Hypothalamus (tissue), 51 donors: ENCODE measurements at regions not wholly inside any gene's neighbourhood (a gene's known extent, or its start where the extent isn't known, plus 50 kb on each side); places are given as distances from the start of the nearest gene placed in this dataset.
A peak's percentile ranks its signal among the peaks of the same experiment; 100 is the strongest.
"Not testable (repeated sequence)": the region's sequence is repeated elsewhere in the genome, so short reads cannot be mapped to it uniquely, and the experiment has no call there.

ENCODE experiments used
- DNase-seq, 51 donors: peaks; one replicate each; lab custom pipeline; 2025; lab: John Stamatoyannopoulos, UW

- DNase-seq, result no peak
These were observed 103.3 kb downstream of the TMEM144 start for GRCh38 chr4:158313566-158313965.

- DNase-seq, result no peak
These were observed 104.6 kb downstream of the TMEM144 start for GRCh38 chr4:158314756-158315487.

- DNase-seq, result no peak
These were observed 105.4 kb downstream of the TMEM144 start for GRCh38 chr4:158315706-158316105.

- no peak for DNase-seq
These were observed 106.0 kb downstream of the TMEM144 start for GRCh38 chr4:158316264-158316663.

GRCh38 chr4:158319880-158320279 lies 109.6 kb downstream of the TMEM144 start:
- DNase-seq, result no peak

- DNase-seq, result no peak
These were observed 111.8 kb downstream of the TMEM144 start for GRCh38 chr4:158322109-158322508.

GRCh38 chr4:158327525-158327924 lies 117.2 kb downstream of the TMEM144 start:
- no peak for DNase-seq

GRCh38 chr4:158331863-158332262 lies 121.6 kb downstream of the TMEM144 start:
- DNase-seq, result no peak

- no peak for DNase-seq
These were observed 123.5 kb downstream of the TMEM144 start for GRCh38 chr4:158333820-158334219.

- no peak for DNase-seq
These were observed 131.6 kb downstream of the TMEM144 start for GRCh38 chr4:158341896-158342295.

GRCh38 chr4:158346576-158346975 lies 136.3 kb downstream of the TMEM144 start:
- DNase-seq, result no peak

GRCh38 chr4:158347556-158347955 lies 137.3 kb downstream of the TMEM144 start:
- DNase-seq, result no peak

- DNase-seq, result no peak
These were observed 139.9 kb downstream of the TMEM144 start for GRCh38 chr4:158350161-158350560.

- DNase-seq, result peak in 1 of 51 donors; percentile 34
These were observed 143.4 kb downstream of the TMEM144 start for GRCh38 chr4:158353541-158354304.

GRCh38 chr4:158356301-158356700 lies 146.0 kb downstream of the TMEM144 start:
- no peak for DNase-seq

- DNase-seq, result not testable (repeated sequence)
These were observed 153.7 kb upstream of the RXFP1 start for GRCh38 chr4:158367932-158368441.

- DNase-seq, result no peak
These were observed 150.5 kb upstream of the RXFP1 start for GRCh38 chr4:158371158-158371557.

GRCh38 chr4:158374318-158374717 lies 147.4 kb upstream of the RXFP1 start:
- no peak for DNase-seq

- DNase-seq, result no peak
These were observed 145.4 kb upstream of the RXFP1 start for GRCh38 chr4:158376106-158376840.

GRCh38 chr4:158384414-158384813 lies 137.3 kb upstream of the RXFP1 start:
- no peak for DNase-seq

- DNase-seq, result no peak
These were observed 126.3 kb upstream of the RXFP1 start for GRCh38 chr4:158395343-158395742.
